HG03095 (cell line): ENCODE measurements at regions not wholly inside any gene's neighbourhood (a gene's known extent, or its start where the extent isn't known, plus 50 kb on each side); places are given as distances from the start of the nearest gene placed in this dataset.
A peak's percentile ranks its signal among the peaks of the same experiment; 100 is the strongest.
"Not testable (repeated sequence)": the region's sequence is repeated elsewhere in the genome, so short reads cannot be mapped to it uniquely, and the experiment has no call there.

ENCODE experiments used
- ATAC-seq: cut with Tn5 transposase; IDR thresholded peaks from one replicate; pipeline ENCODE4 v1.9.1; 2021; ENCODE audit warnings: moderate library complexity; ENCODE audit not compliant: unreplicated experiment

DNA sequence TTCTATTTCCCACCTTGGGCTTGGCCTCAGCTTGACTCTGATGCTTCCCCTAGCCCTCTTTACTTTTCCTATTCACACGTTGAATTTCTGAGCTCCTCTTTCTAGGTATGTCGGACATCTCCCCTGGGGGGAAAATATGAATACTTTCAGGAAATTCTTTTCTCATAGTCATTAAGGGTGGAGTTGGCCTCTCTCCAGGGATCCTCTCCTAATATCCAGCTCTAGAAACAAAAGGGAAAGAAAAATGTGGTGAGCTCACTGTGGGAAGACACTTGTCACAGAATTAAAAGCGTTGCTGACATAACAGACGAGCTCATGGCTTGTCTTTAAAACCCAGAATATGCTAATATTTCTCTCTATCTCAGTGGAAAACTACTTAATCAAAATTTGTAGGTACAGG lies 132.7 kb upstream of the MEX3C start:
- no peak for ATAC-seq

- ATAC-seq, result no peak
These were observed 133.3 kb upstream of the MEX3C start for GRCh38 chr18:51330739-51331138.

DNA sequence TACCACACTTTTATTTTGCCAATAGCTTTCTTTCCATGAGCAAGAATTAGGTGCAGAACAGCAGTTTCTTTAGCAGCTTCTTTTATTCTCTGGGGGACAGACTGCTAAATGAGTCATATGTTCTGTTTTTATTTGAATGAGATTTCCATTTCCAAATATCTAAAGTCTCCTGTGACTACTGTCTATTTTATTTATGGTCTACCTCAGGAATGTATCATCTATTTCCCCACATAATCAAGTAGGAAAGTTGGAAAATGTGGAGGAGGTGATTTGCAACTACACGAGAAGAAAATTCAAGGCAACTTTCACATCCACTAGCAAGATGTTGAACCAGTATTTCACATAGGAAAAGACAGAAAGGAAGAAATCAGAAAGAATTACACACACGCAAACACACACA lies 139.9 kb upstream of the MEX3C start:
- ATAC-seq, result no peak

DNA sequence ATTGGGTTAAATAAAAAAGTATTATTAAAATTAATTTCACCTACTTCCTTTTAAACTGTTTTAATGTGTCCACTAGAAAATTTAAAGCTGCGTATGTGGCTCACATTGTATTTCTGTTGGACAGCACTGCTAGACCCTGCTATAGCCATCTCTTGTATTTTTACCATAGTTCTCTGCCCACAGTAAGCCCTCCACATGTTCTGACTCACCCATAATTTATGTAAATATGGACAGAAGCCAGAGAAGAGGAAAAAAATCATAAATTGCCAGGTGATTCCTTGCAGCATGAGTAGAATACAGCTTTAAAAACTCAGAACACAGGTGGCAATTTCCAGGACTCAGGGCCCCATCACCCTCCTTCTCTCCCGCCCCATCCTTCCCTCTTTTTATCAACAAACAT lies 142.4 kb upstream of the MEX3C start:
- no peak for ATAC-seq

DNA sequence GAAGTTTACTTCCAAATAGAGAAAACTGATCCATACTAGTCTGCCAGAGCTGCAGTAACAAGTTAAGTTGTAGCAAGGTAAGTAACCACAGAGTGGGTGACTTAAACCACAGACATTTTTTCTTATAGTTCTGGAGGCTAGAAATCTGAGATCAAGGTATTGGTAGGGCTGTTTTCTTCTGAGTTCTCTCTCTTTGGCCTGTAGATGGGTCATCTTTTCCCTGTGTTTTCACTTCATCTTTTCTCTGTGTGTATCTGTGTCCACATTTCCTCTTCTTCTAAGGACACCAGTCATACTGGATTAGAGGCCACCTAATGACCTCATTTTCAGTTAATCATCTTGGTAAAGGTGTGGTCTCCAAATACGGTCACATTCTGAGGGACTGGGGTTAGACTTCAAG lies 142.9 kb upstream of the MEX3C start:
- no peak for ATAC-seq

GRCh38 chr18:51342815-51343214 lies 145.3 kb upstream of the MEX3C start:
- no peak for ATAC-seq

GRCh38 chr18:51345848-51346391 lies 148.4 kb upstream of the MEX3C start:
- ATAC-seq, result no peak

GRCh38 chr18:51346404-51346803 lies 148.9 kb upstream of the MEX3C start:
- ATAC-seq, result no peak

DNA sequence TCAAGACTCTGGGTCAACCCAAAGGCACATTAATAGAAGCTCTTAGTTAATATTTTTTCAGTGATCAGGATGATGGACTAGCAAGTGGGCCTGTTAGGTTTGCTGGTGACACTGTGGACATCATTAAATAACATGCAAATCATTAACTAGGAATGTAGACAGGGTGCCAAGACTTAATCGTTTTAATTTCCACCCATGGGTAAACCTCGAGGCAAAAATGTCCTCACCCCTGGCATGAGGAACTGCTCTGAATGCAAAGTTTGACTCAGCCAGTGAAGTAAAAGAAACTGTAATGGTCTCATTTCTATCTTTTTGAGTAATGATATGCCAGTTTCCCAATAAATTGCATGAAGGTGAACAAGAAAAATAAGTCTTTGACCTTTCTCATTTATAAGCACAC lies 152.6 kb upstream of the MEX3C start:
- ATAC-seq, result no peak

DNA sequence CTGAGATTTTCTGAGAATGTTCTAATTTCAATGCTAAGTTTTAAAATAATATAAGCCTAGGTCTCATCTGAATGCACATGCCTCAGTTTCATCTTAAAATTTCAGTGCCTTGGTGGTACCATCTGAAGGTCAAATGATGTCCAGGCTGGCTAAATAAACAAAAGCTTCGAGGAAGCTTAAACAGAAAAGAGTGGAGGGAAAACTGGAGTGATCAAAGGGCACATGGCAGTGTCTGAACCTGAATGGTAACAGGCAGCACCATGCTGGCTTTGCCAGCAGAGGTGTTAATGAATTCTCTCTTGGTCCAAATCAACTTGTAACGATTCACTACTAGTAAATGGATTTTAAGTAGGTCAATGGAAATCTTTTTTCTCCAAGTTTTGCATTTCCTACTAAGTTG lies 158.4 kb upstream of the MEX3C start:
- ATAC-seq, result no peak

GRCh38 chr18:51360301-51360700 lies 162.8 kb upstream of the MEX3C start:
- ATAC-seq, result not testable (repeated sequence)

- peak; percentile 79 for ATAC-seq
These were observed 163.8 kb upstream of the MEX3C start for GRCh38 chr18:51361130-51361860.

GRCh38 chr18:51363384-51363783 lies 165.9 kb upstream of the MEX3C start:
- ATAC-seq, result no peak

GRCh38 chr18:51370996-51371395 lies 173.5 kb upstream of the MEX3C start:
- ATAC-seq, result no peak

GRCh38 chr18:51371929-51372328 lies 174.4 kb upstream of the MEX3C start:
- no peak for ATAC-seq

- no peak for ATAC-seq
These were observed 184.6 kb upstream of the MEX3C start for GRCh38 chr18:51382081-51382480.

GRCh38 chr18:51383116-51383515 lies 185.6 kb upstream of the MEX3C start:
- ATAC-seq, result no peak

GRCh38 chr18:51383711-51384110 lies 186.2 kb upstream of the MEX3C start:
- no peak for ATAC-seq

DNA sequence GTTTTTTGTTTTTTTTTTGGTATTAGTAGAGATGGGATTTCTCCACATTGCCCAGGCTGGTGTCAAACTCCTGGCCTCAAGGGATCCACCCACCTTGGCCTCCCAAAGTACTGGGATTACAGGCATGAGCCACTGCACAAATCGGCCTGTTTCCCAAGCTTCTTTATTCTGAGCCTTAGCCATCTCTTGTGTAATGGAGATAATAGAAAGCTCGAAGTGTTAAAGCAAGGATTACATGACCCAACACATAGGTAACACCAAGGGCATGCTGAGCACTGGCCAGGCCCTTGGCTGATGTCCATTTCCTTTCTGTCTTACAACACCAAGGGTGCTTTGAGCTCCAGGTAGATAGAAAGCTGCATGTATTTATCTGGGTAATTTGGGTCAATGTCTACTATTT lies 187.8 kb upstream of the MEX3C start:
- no peak for ATAC-seq

DNA sequence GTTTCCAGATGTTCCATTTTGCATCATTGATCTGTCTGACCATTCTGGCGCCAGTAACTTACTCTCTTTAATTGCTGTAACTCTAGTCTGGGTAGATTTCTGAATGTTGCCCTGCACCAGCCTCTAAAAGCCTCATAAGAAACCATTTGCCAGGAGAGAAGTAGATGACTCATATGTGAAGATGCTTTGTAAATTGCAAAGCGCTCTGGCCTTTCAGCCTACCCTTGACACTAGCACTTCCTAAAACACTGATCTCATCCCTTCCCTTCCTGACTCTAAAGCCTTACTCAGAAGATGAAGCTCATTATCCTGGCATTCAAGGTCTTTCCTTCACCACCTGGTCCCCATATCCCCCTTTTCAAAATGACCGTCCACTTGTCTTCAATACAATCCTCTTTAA lies 193.2 kb upstream of the MEX3C start:
- ATAC-seq, result no peak

GRCh38 chr18:51391215-51391614 lies 193.7 kb upstream of the MEX3C start:
- no peak for ATAC-seq

DNA sequence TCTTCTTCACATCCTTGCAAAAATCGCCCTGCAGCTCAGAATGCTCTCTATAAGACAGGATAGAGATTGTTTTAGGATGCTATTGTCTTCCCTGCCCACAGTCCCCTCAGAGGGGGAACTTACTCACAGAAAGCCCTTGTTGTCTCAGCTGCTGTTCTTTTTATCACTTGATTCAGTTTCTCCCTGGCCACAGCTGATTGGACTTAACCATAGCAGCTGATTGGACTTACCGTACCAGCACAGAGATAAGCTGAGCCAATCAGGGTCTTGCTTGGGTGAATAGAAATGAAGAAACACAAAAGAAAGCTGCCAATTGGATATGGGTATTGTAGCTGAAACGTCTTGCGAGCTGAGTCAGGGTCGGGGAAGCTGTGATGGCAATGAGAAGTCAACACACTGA lies 194.2 kb upstream of the MEX3C start:
- ATAC-seq, result no peak

DNA sequence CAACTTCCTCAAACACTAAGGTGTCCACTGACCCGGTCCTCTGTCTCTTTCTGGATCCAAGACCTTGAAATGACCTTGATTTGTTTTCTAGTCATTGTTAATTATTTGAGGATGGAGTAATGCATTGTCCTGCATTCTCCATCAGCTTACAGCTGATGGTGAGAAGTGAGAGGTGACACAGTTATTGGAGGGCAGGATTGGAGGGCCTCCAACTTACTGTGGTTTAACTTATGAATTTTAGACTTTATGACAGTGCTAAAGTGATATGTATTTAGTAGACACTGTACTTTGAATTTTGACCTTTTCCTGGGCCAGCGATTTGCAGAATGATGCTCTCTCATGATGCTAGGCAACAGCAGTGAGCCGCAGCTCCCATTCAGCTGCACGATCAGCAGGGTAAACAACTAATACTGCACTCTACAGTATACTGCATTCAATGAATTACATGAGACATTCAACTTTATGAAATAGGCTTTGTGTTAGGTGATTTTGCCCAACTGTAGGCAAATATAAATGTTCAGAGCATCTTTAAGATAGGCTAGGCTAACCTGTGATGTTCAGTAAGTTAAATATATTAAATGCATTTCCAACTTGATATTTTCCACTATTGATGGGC lies 200.0 kb upstream of the MEX3C start:
- no peak for ATAC-seq
